HEK293T (cell line): ENCODE measurements at regions not wholly inside any gene's neighbourhood (a gene's known extent, or its start where the extent isn't known, plus 50 kb on each side); places are given as distances from the start of the nearest gene placed in this dataset.

Source experiments
- ARNT ChIP-seq: fragments of 450-650 bp; IDR thresholded peaks from 2 replicates; pipeline ENCODE4 v1.6.1; 2017; ENCODE audit warnings: mild to moderate bottlenecking
- BHLHE40 ChIP-seq: fragments of 450-650 bp; IDR thresholded peaks from 2 replicates; pipeline ENCODE4 v1.6.1; 2016; ENCODE audit warnings: mild to moderate bottlenecking, moderate library complexity, borderline replicate concordance
- CTBP1 ChIP-seq: fragments of 450-650 bp; IDR thresholded peaks from 2 replicates; pipeline ENCODE4 v1.6.1; 2016; ENCODE audit warnings: borderline replicate concordance
- FOXA1 ChIP-seq: fragments of 450-650 bp; IDR thresholded peaks from 2 replicates; pipeline ENCODE4 v1.6.1; 2016; ENCODE audit warnings: mild to moderate bottlenecking
- FOXK2 ChIP-seq: fragments of 450-650 bp; IDR thresholded peaks from 2 replicates; pipeline ENCODE4 v1.6.1; 2016; ENCODE audit warnings: mild to moderate bottlenecking
- FOXM1 ChIP-seq: fragments of 450-650 bp; IDR thresholded peaks from 2 replicates; pipeline ENCODE4 v1.6.1; 2017; ENCODE audit warnings: mild to moderate bottlenecking, borderline replicate concordance
- LEF1 ChIP-seq: fragments of 450-650 bp; IDR thresholded peaks from 2 replicates; pipeline ENCODE4 v1.6.1; 2017; ENCODE audit warnings: mild to moderate bottlenecking, borderline replicate concordance
- NFRKB ChIP-seq: fragments of 450-650 bp; IDR thresholded peaks from 2 replicates; pipeline ENCODE4 v1.6.1; 2016; ENCODE audit warnings: mild to moderate bottlenecking, moderate library complexity
- PKNOX1 ChIP-seq: fragments of 450-650 bp; IDR thresholded peaks from 2 replicates; pipeline ENCODE4 v1.6.1; 2016
- SP1 ChIP-seq: fragments of 450-650 bp; IDR thresholded peaks from 2 replicates; pipeline ENCODE4 v1.6.1; 2017
- SUZ12 ChIP-seq: fragments of 450-650 bp; IDR thresholded peaks from 2 replicates; pipeline ENCODE4 v1.6.1; 2016; ENCODE audit warnings: mild to moderate bottlenecking
- TARDBP ChIP-seq: fragments of 450-650 bp; IDR thresholded peaks from 2 replicates; pipeline ENCODE4 v1.6.1; 2016

- no peak for TF ChIP-seq FOXA1
- TF ChIP-seq TARDBP, result no peak
- TF ChIP-seq SP1, result no peak
- no peak for TF ChIP-seq FOXM1
- no peak for TF ChIP-seq FOXK2
- no peak for TF ChIP-seq NFRKB
- no peak for TF ChIP-seq CTBP1
- TF ChIP-seq BHLHE40, result no peak
- no peak for TF ChIP-seq ARNT
- TF ChIP-seq SUZ12, result no peak
- no peak for TF ChIP-seq LEF1
- no peak for TF ChIP-seq PKNOX1
These were observed 53.3 kb downstream of the SOD2 start for GRCh38 chr6:159639721-159640120.
